ENCODE measurements at regions not wholly inside any gene's neighbourhood (a gene's known extent, or its start where the extent isn't known, plus 50 kb on each side); places are given as distances from the start of the nearest gene placed in this dataset.

GRCh38 chr3:8154617-8155016 lies 347.0 kb upstream of the LMCD1 start:
- FAIRE-seq (no peak), DNase-seq (ENCODE audit: low read depth, low spot score) (no peak), ATAC-seq (no peak)
- Histone ChIP-seq H3K27ac (ENCODE audit: control insufficient read depth, insufficient read depth) (no peak overlapping the region), H4K20me1 (ENCODE audit: control insufficient read depth, insufficient read depth) (no peaks in the 10 kb centered on the region), H3K79me2 (ENCODE audit: control insufficient read depth, insufficient read depth, low read length) (no peaks in the 10 kb centered on the region), H3K36me3 (ENCODE audit: control insufficient read depth in 2 of 2, insufficient read depth in 2 of 2, low read length in 1 of 2) (no peaks in the 10 kb centered on the region), H2AFZ (ENCODE audit: control insufficient read depth, low read depth, low read length) (no peak overlapping the region), H3K4me2 (ENCODE audit: control insufficient read depth, insufficient read depth) (no peak overlapping the region), H3K4me3 (no peak overlapping the region), H3K27me3 (replicated peaks in 1 of 2; ENCODE audit: control insufficient read depth in 2 of 2, insufficient read depth in 2 of 2, low read length in 1 of 2) (no peaks in the 10 kb centered on the region), H3K9ac (ENCODE audit: control insufficient read depth, insufficient read depth, low read length) (no peak overlapping the region), H3K4me1 (ENCODE audit: control insufficient read depth, insufficient read depth, low read length) (no peaks in the 10 kb centered on the region), H3K9me3 (replicated peaks; ENCODE audit: control insufficient read depth, insufficient read depth, low read length) (no peaks in the 10 kb centered on the region)
- SMC1A ChIA-PET (ENCODE audit: uncharacterized antibody, unreplicated experiment) = no interaction called here
- TF ChIP-seq USF1 (IDR thresholded peaks at IDR 0.05; ENCODE audit: borderline replicate concordance, extremely low read length, insufficient read depth, low read depth, low read length) = no peak
- no peak for TF ChIP-seq IKZF1 (conservative IDR thresholded peaks at IDR 0.05)
- TF ChIP-seq ZNF207 (IDR thresholded peaks at IDR 0.05; ENCODE audit: borderline replicate concordance) = no peak
- TF ChIP-seq SIX5 (IDR thresholded peaks at IDR 0.05; ENCODE audit: low read depth, low read length, severe bottlenecking) = no peak
- TF ChIP-seq POLR2AphosphoS5 (IDR thresholded peaks at IDR 0.05; ENCODE audit: low read length) = no peak
- no peak for TF ChIP-seq WRNIP1 (IDR thresholded peaks at IDR 0.05; ENCODE audit: borderline replicate concordance, low read depth, low read length)
- TF ChIP-seq BACH1 (IDR thresholded peaks at IDR 0.05; ENCODE audit: borderline replicate concordance) = no peak
- TF ChIP-seq SMAD1 (IDR thresholded peaks at IDR 0.05; ENCODE audit: low read depth, partially characterized antibody) = no peak
- 20% methylated on average over 3 of the region's 3 CpGs for WGBS (ENCODE audit: insufficient coverage, insufficient replicate concordance, low lambda C conversion rate, missing lambda C conversion rate)
- no TSS peak for BruUV-seq (replicated peaks)
- in situ Hi-C loops (cut with MboI) (no loop called here), intact Hi-C loops (cut with micrococcal nuclease; ENCODE audit: unreplicated experiment) (no loop called here)
- POLR2A ChIA-PET = no interaction called here
- RAD21 ChIA-PET (ENCODE audit: unreplicated experiment) = no interaction called here
- CTCF ChIA-PET = no interaction called here

DNA sequence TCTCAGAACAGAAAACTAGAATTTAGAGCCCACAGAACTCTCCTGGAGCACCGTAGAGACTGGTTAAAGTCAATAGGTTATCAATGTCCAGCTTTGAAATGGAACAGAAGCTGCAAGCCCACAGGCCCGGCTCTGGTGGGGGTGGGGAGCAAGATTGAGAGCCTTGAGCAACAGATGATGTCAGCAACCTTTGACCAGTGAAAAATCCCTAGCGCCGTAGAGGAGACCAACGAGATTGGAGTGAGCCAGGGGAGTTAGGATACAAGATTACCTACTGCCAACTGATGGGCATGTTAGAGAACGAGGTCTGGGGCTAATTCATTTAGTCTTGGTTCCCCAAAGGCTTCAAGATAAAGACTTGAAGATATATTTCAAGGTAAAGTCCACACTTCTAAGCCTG lies 345.5 kb upstream of the LMCD1 start:
- H3K27me3 ChIP-seq (replicated peaks in 1 of 2; ENCODE audit: control insufficient read depth in 2 of 2, insufficient read depth in 2 of 2, low read length in 1 of 2) = no peaks in the 10 kb centered on the region
- no TSS peak for BruUV-seq (replicated peaks)
- H3K36me3 ChIP-seq (ENCODE audit: control insufficient read depth in 2 of 2, insufficient read depth in 2 of 2, low read length in 1 of 2) = no peaks in the 10 kb centered on the region
- no peaks in the 10 kb centered on the region for H3K9me3 ChIP-seq (replicated peaks; ENCODE audit: control insufficient read depth, insufficient read depth, low read length)
- no peaks in the 10 kb centered on the region for H3K79me2 ChIP-seq (ENCODE audit: control insufficient read depth, insufficient read depth, low read length)
- ChIA-PET SMC1A (ENCODE audit: uncharacterized antibody, unreplicated experiment) (no interaction called here), RAD21 (ENCODE audit: unreplicated experiment) (no interaction called here), POLR2A (no interaction called here), CTCF (no interaction called here)
- no peak for DNase-seq (ENCODE audit: low read depth, low spot score)
- ATAC-seq = no peak
- H3K4me1 ChIP-seq (ENCODE audit: control insufficient read depth, insufficient read depth, low read length) = no peaks in the 10 kb centered on the region
- 6% methylated on average over 6 of the region's 6 CpGs for WGBS (ENCODE audit: insufficient coverage, insufficient replicate concordance, low lambda C conversion rate, missing lambda C conversion rate)
- H2AFZ ChIP-seq (ENCODE audit: control insufficient read depth, low read depth, low read length) = no peak overlapping the region
- in situ Hi-C loops (cut with MboI) (no loop called here), intact Hi-C loops (cut with micrococcal nuclease; ENCODE audit: unreplicated experiment) (no loop called here)
- H3K4me2 ChIP-seq (ENCODE audit: control insufficient read depth, insufficient read depth) = no peak overlapping the region
- no peaks in the 10 kb centered on the region for H4K20me1 ChIP-seq (ENCODE audit: control insufficient read depth, insufficient read depth)
- no peak overlapping the region for H3K9ac ChIP-seq (ENCODE audit: control insufficient read depth, insufficient read depth, low read length)
- FAIRE-seq = no peak
- H3K27ac ChIP-seq (ENCODE audit: control insufficient read depth, insufficient read depth) = no peak overlapping the region
- H3K4me3 ChIP-seq = no peak overlapping the region
- TF ChIP-seq RAD21 (IDR thresholded peaks at IDR 0.05; ENCODE audit: insufficient read depth, low read depth, low read length) (no peak), ZSCAN29 (IDR thresholded peaks at IDR 0.05) (no peak), KLF5 (IDR thresholded peaks at IDR 0.05; ENCODE audit: partially characterized antibody) (no peak), POU2F2 (IDR thresholded peaks at IDR 0.05; ENCODE audit: borderline replicate concordance, low read depth, low read length) (no peak), ZBTB33 (IDR thresholded peaks at IDR 0.05) (no peak), ZNF207 (IDR thresholded peaks at IDR 0.05; ENCODE audit: borderline replicate concordance) (no peak), BACH1 (IDR thresholded peaks at IDR 0.05; ENCODE audit: borderline replicate concordance) (no peak)
